T-helper 17 cell (primary cell): ENCODE measurements at regions not wholly inside any gene's neighbourhood (a gene's known extent, or its start where the extent isn't known, plus 50 kb on each side); places are given as distances from the start of the nearest gene placed in this dataset.
"Not testable (repeated sequence)": the region's sequence is repeated elsewhere in the genome, so short reads cannot be mapped to it uniquely, and the experiment has no call there.

Experiments
- ATAC-seq: fragments of 150-1000 bp; cut with Tn5 transposase; 2 replicates; pipeline ENCODE4 v1.10.0; 2021; ENCODE audit warnings: mild to moderate bottlenecking, moderate library complexity
- DNase-seq, 3 donors: peaks; one replicate each; pipeline versions ENCODE4 v3.0.0 to v3.0.0-alpha.2; 2020 to 2021
- H3K9me3 ChIP-seq: one replicate; pipeline ENCODE4 v1.7.0; 2013; ENCODE audit warnings: low read length, mild to moderate bottlenecking; ENCODE audit not compliant: control insufficient read depth, poor library complexity, severe bottlenecking
- H3K27ac Mint-ChIP-seq: one replicate; pipeline ENCODE4 v1.8.0; 2022; ENCODE audit warnings: mild to moderate bottlenecking, moderate library complexity, mixed read lengths
- H3K27me3 Mint-ChIP-seq: one replicate; pipeline ENCODE4 v1.8.0; 2022; ENCODE audit warnings: mixed read lengths
- H3K36me3 Mint-ChIP-seq: one replicate; pipeline ENCODE4 v1.8.0; 2022; ENCODE audit warnings: low read depth, mixed read lengths
- H3K4me1 Mint-ChIP-seq: one replicate; pipeline ENCODE4 v1.8.0; 2022; ENCODE audit warnings: mild to moderate bottlenecking, mixed read lengths
- H3K4me3 Mint-ChIP-seq: one replicate; pipeline ENCODE4 v1.8.0; 2022; ENCODE audit warnings: mild to moderate bottlenecking, moderate library complexity, mixed read lengths

- Mint-ChIP-seq H3K27me3 (peaks cover 26% of the 10 kb centered on the region), H3K4me3 (no peak overlapping the region), H3K36me3 (no peaks in the 10 kb centered on the region), H3K27ac (no peak overlapping the region), H3K4me1 (no peaks in the 10 kb centered on the region)
- DNase-seq (no peak), ATAC-seq (no peak)
- no peaks in the 10 kb centered on the region for H3K9me3 ChIP-seq
Measured at GRCh38 chr1:208467151-208467780, 223.1 kb upstream of the PLXNA2 start.

- ATAC-seq (no peak), DNase-seq (no peak)
- H3K27me3 Mint-ChIP-seq = peaks cover under 1% of the 10 kb centered on the region
- H3K4me1 Mint-ChIP-seq = no peaks in the 10 kb centered on the region
- no peaks in the 10 kb centered on the region for H3K36me3 Mint-ChIP-seq
- H3K9me3 ChIP-seq = no peaks in the 10 kb centered on the region
- no peak overlapping the region for H3K4me3 Mint-ChIP-seq
- no peak overlapping the region for H3K27ac Mint-ChIP-seq
Measured at GRCh38 chr1:208475449-208475848, 231.3 kb upstream of the PLXNA2 start.

GRCh38 chr1:208475951-208476845, 232.0 kb upstream of the PLXNA2 start:
- H3K9me3 ChIP-seq = no peaks in the 10 kb centered on the region
- no peaks in the 10 kb centered on the region for H3K27me3 Mint-ChIP-seq
- ATAC-seq = no peak
- no peak overlapping the region for H3K4me3 Mint-ChIP-seq
- H3K4me1 Mint-ChIP-seq = no peaks in the 10 kb centered on the region
- H3K36me3 Mint-ChIP-seq = no peaks in the 10 kb centered on the region
- no peak overlapping the region for H3K27ac Mint-ChIP-seq
- no peak for DNase-seq

GRCh38 chr1:208476846-208477170, 232.6 kb upstream of the PLXNA2 start:
- Mint-ChIP-seq H3K4me1 (no peaks in the 10 kb centered on the region), H3K36me3 (no peaks in the 10 kb centered on the region), H3K27ac (no peak overlapping the region), H3K27me3 (no peaks in the 10 kb centered on the region), H3K4me3 (no peak overlapping the region)
- H3K9me3 ChIP-seq = no peaks in the 10 kb centered on the region
- no peak for DNase-seq
- no peak for ATAC-seq

- no peaks in the 10 kb centered on the region for H3K4me1 Mint-ChIP-seq
- ATAC-seq (no peak), DNase-seq (no peak)
- no peak overlapping the region for H3K27ac Mint-ChIP-seq
- no peaks in the 10 kb centered on the region for H3K36me3 Mint-ChIP-seq
- no peak overlapping the region for H3K4me3 Mint-ChIP-seq
- peaks cover 5% of the 10 kb centered on the region for H3K27me3 Mint-ChIP-seq
- H3K9me3 ChIP-seq = no peaks in the 10 kb centered on the region
Measured at GRCh38 chr1:208479435-208479834, 235.3 kb upstream of the PLXNA2 start.

GRCh38 chr1:208485512-208485911, 241.3 kb upstream of the PLXNA2 start:
- H3K36me3 Mint-ChIP-seq = no peaks in the 10 kb centered on the region
- no peak for DNase-seq
- no peaks in the 10 kb centered on the region for H3K4me1 Mint-ChIP-seq
- H3K27me3 Mint-ChIP-seq = peaks cover 5% of the 10 kb centered on the region
- no peak overlapping the region for H3K4me3 Mint-ChIP-seq
- ATAC-seq = no peak
- no peak overlapping the region for H3K27ac Mint-ChIP-seq
- H3K9me3 ChIP-seq = no peaks in the 10 kb centered on the region

- H3K4me3 Mint-ChIP-seq = no peak overlapping the region
- H3K4me1 Mint-ChIP-seq = no peaks in the 10 kb centered on the region
- H3K36me3 Mint-ChIP-seq = no peaks in the 10 kb centered on the region
- DNase-seq (no peak), ATAC-seq (no peak)
- no peaks in the 10 kb centered on the region for H3K9me3 ChIP-seq
- H3K27me3 Mint-ChIP-seq = peaks cover 5% of the 10 kb centered on the region
- H3K27ac Mint-ChIP-seq = no peak overlapping the region
Measured at GRCh38 chr1:208486677-208487076, 242.5 kb upstream of the PLXNA2 start.

GRCh38 chr1:208488432-208488831, 244.2 kb upstream of the PLXNA2 start:
- H3K36me3 Mint-ChIP-seq, H3K4me3 Mint-ChIP-seq: not testable (repeated sequence)

GRCh38 chr1:208496467-208497371, 252.5 kb upstream of the PLXNA2 start:
- H3K36me3 Mint-ChIP-seq = no peaks in the 10 kb centered on the region
- peaks cover 6% of the 10 kb centered on the region for H3K27me3 Mint-ChIP-seq
- no peaks in the 10 kb centered on the region for H3K4me1 Mint-ChIP-seq
- no peak for ATAC-seq
- no peak overlapping the region for H3K27ac Mint-ChIP-seq
- no peaks in the 10 kb centered on the region for H3K9me3 ChIP-seq
- H3K4me3 Mint-ChIP-seq = no peak overlapping the region
- no peak for DNase-seq

More at GRCh38 chr1:208488432-208488831, 244.2 kb upstream of the PLXNA2 start:
- not testable (repeated sequence) for ATAC-seq, H3K27me3 Mint-ChIP-seq, H3K27ac Mint-ChIP-seq, H3K4me1 Mint-ChIP-seq, DNase-seq, H3K9me3 ChIP-seq

GRCh38 chr1:208497866-208498541, 253.8 kb upstream of the PLXNA2 start:
- H3K27ac Mint-ChIP-seq = no peak overlapping the region
- H3K4me3 Mint-ChIP-seq = no peak overlapping the region
- no peaks in the 10 kb centered on the region for H3K36me3 Mint-ChIP-seq
- ATAC-seq (no peak), DNase-seq (no peak)
- H3K27me3 Mint-ChIP-seq = peaks cover 8% of the 10 kb centered on the region
- no peaks in the 10 kb centered on the region for H3K9me3 ChIP-seq
- H3K4me1 Mint-ChIP-seq = no peaks in the 10 kb centered on the region

GRCh38 chr1:208499026-208499425, 254.8 kb upstream of the PLXNA2 start:
- DNase-seq = no peak
- no peak for ATAC-seq
- Mint-ChIP-seq H3K4me1 (no peaks in the 10 kb centered on the region), H3K36me3 (no peaks in the 10 kb centered on the region), H3K4me3 (no peak overlapping the region), H3K27ac (no peak overlapping the region), H3K27me3 (peaks cover 13% of the 10 kb centered on the region)
- no peaks in the 10 kb centered on the region for H3K9me3 ChIP-seq

- DNase-seq (no peak), ATAC-seq (no peak)
- Mint-ChIP-seq H3K4me3 (no peak overlapping the region), H3K27ac (no peak overlapping the region), H3K4me1 (no peaks in the 10 kb centered on the region), H3K27me3 (peaks cover 13% of the 10 kb centered on the region), H3K36me3 (no peaks in the 10 kb centered on the region)
- H3K9me3 ChIP-seq = no peaks in the 10 kb centered on the region
Measured at GRCh38 chr1:208499601-208500000, 255.4 kb upstream of the PLXNA2 start.

GRCh38 chr1:208500375-208500774, 256.2 kb upstream of the PLXNA2 start:
- DNase-seq = no peak
- no peaks in the 10 kb centered on the region for H3K36me3 Mint-ChIP-seq
- no peak for ATAC-seq
- peaks cover 13% of the 10 kb centered on the region for H3K27me3 Mint-ChIP-seq
- no peaks in the 10 kb centered on the region for H3K4me1 Mint-ChIP-seq
- H3K27ac Mint-ChIP-seq = no peak overlapping the region
- no peak overlapping the region for H3K4me3 Mint-ChIP-seq
- no peaks in the 10 kb centered on the region for H3K9me3 ChIP-seq
